ENCODE measurements at regions not wholly inside any gene's neighbourhood (a gene's known extent, or its start where the extent isn't known, plus 50 kb on each side); places are given as distances from the start of the nearest gene placed in this dataset.
"Not testable (repeated sequence)": the region's sequence is repeated elsewhere in the genome, so short reads cannot be mapped to it uniquely, and the experiment has no call there.

DNA sequence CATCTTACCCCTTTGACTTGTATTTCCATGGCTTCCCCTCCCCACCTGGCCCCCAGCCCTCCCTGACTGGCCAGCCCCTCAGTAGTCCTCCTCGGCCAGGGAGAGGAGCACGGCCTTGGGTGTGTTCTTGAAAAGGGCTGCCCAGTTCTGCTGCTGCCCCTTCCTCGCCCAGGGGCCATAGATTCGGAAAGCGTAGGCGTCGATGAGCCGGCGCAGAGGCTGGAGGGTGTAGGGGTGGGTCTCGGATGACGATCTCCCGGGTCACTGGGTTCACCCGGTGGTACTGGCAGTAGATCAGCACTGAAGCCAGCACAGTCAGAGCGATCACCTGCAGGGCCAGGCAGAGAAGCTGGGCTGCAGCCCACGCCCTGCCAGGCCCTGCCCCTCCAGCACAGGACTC lies 71.7 kb downstream of the ZNF479 start:
- TF ChIP-seq CTCF, POLR2A (IDR thresholded peaks at IDR 0.05): not testable (repeated sequence)
